ENCODE measurements at regions not wholly inside any gene's neighbourhood (a gene's known extent, or its start where the extent isn't known, plus 50 kb on each side); places are given as distances from the start of the nearest gene placed in this dataset.
"Not testable (repeated sequence)": the region's sequence is repeated elsewhere in the genome, so short reads cannot be mapped to it uniquely, and the experiment has no call there.

DNA sequence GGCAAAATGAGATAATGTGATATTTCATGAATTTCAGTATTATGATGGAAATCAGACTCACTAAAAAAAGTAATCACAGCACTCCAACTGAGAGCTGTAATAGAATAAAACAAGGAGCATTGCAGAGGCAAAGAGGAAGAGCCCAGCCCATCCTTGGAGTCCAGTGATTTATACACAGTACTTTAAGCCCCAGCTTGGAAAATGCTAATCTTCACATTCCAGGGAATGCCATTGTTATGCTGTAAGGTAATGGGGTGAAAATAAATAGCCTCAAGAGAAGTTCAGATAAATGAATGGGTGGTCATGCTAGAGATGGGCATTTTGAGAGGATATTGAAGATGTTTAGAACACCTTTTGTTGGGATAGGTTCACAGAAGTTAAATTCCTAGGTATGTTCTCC, 190.3 kb upstream of the TAPT1 start:
- H3K27me3 ChIP-seq (ENCODE audit: control insufficient read depth, insufficient read depth): no peaks in the 10 kb centered on the region
- no peak overlapping the region for H3K4me3 ChIP-seq (ENCODE audit: low read length)
- DNase-seq (no peak), ATAC-seq (no peak)
- no peaks in the 10 kb centered on the region for H3K9me3 ChIP-seq (ENCODE audit: control insufficient read depth, low read length)
- intact Hi-C loops (cut with DNase I): no loop called here
- no peaks in the 10 kb centered on the region for H3K4me1 ChIP-seq (ENCODE audit: control insufficient read depth, insufficient read depth, low read length)
- no peak overlapping the region for H3K27ac ChIP-seq (ENCODE audit: low read length)

- Histone ChIP-seq H3K4me1 (ENCODE audit: control insufficient read depth, insufficient read depth, low read length) (no peaks in the 10 kb centered on the region), H3K27me3 (ENCODE audit: control insufficient read depth, insufficient read depth) (no peaks in the 10 kb centered on the region), H3K27ac (ENCODE audit: low read length) (no peak overlapping the region), H3K9me3 (ENCODE audit: control insufficient read depth, low read length) (no peaks in the 10 kb centered on the region), H3K4me3 (ENCODE audit: low read length) (no peak overlapping the region)
- intact Hi-C loops (cut with DNase I): no loop called here
- no peak for DNase-seq
- ATAC-seq: no peak
Measured at GRCh38 chr4:16415751-16416150, 189.5 kb upstream of the TAPT1 start.

- DNase-seq (no peak), ATAC-seq (no peak)
- no peaks in the 10 kb centered on the region for H3K4me1 ChIP-seq (ENCODE audit: control insufficient read depth, insufficient read depth, low read length)
- no peak overlapping the region for H3K27ac ChIP-seq (ENCODE audit: low read length)
- WGBS: 74% methylated on average over 10 of the region's 10 CpGs
- no peak overlapping the region for H3K4me3 ChIP-seq (ENCODE audit: low read length)
- intact Hi-C loops (cut with DNase I): no loop called here
- no peaks in the 10 kb centered on the region for H3K27me3 ChIP-seq (ENCODE audit: control insufficient read depth, insufficient read depth)
- no peaks in the 10 kb centered on the region for H3K9me3 ChIP-seq (ENCODE audit: control insufficient read depth, low read length)
Measured at GRCh38 chr4:16413814-16414555, 187.7 kb upstream of the TAPT1 start.

- Histone ChIP-seq H3K4me3 (ENCODE audit: low read length) (no peak overlapping the region), H3K27ac (ENCODE audit: low read length) (no peak overlapping the region), H3K9me3 (ENCODE audit: control insufficient read depth, low read length) (no peaks in the 10 kb centered on the region), H3K4me1 (ENCODE audit: control insufficient read depth, insufficient read depth, low read length) (no peaks in the 10 kb centered on the region), H3K27me3 (ENCODE audit: control insufficient read depth, insufficient read depth) (no peaks in the 10 kb centered on the region)
- DNase-seq: no peak
- intact Hi-C loops (cut with DNase I): no loop called here
- WGBS: 89% methylated on average over 4 of the region's 4 CpGs
- ATAC-seq: no peak
Measured at GRCh38 chr4:16411501-16412085, 185.3 kb upstream of the TAPT1 start.

DNA sequence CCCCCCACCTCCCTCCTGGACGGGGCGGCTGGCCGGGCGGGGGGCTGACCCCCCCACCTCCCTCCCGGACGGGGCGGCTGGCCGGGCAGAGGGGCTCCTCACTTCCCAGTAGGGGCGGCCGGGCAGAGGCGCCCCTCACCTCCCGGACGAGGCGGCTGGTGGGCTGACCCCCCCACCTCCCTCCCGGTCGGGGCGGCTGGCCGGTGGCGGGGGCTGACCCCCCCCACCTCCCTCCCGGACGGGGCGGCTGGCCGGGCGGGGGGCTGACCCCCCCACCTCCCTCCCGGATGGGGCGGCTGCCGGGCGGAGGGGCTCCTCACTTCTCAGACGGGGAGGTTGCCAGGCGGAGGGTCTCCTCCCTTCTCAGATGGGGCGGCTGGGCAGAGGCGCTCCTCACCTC, 166.9 kb upstream of the TAPT1 start:
- H3K27ac ChIP-seq (ENCODE audit: low read length); H3K4me3 ChIP-seq (ENCODE audit: low read length); H3K27me3 ChIP-seq (ENCODE audit: control insufficient read depth, insufficient read depth); DNase-seq; ATAC-seq; H3K4me1 ChIP-seq (ENCODE audit: control insufficient read depth, insufficient read depth, low read length); H3K9me3 ChIP-seq (ENCODE audit: control insufficient read depth, low read length); intact Hi-C loops (cut with DNase I): not testable (repeated sequence)
- WGBS: 85% methylated on average over 10 of the region's 32 CpGs

GRCh38 chr4:16391196-16391595, 164.9 kb upstream of the TAPT1 start:
- Histone ChIP-seq H3K27me3 (ENCODE audit: control insufficient read depth, insufficient read depth) (no peaks in the 10 kb centered on the region), H3K9me3 (ENCODE audit: control insufficient read depth, low read length) (no peaks in the 10 kb centered on the region), H3K4me1 (ENCODE audit: control insufficient read depth, insufficient read depth, low read length) (no peaks in the 10 kb centered on the region), H3K27ac (ENCODE audit: low read length) (no peak overlapping the region), H3K4me3 (ENCODE audit: low read length) (no peak overlapping the region)
- intact Hi-C loops (cut with DNase I): no loop called here
- ATAC-seq: no peak
- DNase-seq: no peak
- WGBS: 84% methylated on average over 3 of the region's 3 CpGs

GRCh38 chr4:16387448-16387847, 161.2 kb upstream of the TAPT1 start:
- no peak overlapping the region for H3K27ac ChIP-seq (ENCODE audit: low read length)
- H3K9me3 ChIP-seq (ENCODE audit: control insufficient read depth, low read length): no peaks in the 10 kb centered on the region
- ATAC-seq (no peak), DNase-seq (no peak)
- intact Hi-C loops (cut with DNase I): no loop called here
- 82% methylated on average over 1 of the region's 1 CpG for WGBS
- H3K27me3 ChIP-seq (ENCODE audit: control insufficient read depth, insufficient read depth): no peaks in the 10 kb centered on the region
- H3K4me1 ChIP-seq (ENCODE audit: control insufficient read depth, insufficient read depth, low read length): no peaks in the 10 kb centered on the region
- H3K4me3 ChIP-seq (ENCODE audit: low read length): no peak overlapping the region

DNA sequence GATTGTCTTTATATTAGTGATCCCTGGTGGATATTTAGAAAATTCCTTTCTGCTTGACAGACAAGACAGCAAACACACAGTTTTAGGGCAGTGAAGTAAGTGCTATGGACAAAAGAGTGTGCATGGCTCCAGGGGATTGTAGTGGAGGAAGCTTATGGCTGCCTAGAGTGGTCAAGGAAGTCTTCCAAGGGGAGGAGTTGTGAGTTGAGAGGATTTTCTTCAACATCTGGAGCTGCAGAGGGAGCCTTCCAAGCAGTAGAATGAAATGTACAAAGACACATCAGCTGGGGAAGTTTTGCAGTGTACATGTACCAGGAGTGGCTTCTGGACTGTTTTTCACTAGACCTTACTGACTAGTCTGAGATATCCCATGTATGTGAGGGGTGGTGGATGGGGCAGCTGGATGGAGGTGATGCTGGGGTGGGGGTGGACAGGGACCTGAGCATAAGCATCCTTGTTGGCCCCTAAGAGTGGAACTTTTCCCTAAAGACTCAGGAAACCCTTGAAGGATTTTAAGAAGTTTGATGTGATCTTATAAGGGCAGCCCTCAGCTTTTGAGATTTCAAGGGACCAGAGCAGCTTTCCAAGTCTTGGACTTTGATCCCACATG, 160.5 kb upstream of the TAPT1 start:
- H3K9me3 ChIP-seq (ENCODE audit: control insufficient read depth, low read length): no peaks in the 10 kb centered on the region
- intact Hi-C loops (cut with DNase I): no loop called here
- no peaks in the 10 kb centered on the region for H3K27me3 ChIP-seq (ENCODE audit: control insufficient read depth, insufficient read depth)
- ATAC-seq (no peak), DNase-seq (no peak)
- no peak overlapping the region for H3K4me3 ChIP-seq (ENCODE audit: low read length)
- H3K4me1 ChIP-seq (ENCODE audit: control insufficient read depth, insufficient read depth, low read length): no peaks in the 10 kb centered on the region
- no peak overlapping the region for H3K27ac ChIP-seq (ENCODE audit: low read length)

DNA sequence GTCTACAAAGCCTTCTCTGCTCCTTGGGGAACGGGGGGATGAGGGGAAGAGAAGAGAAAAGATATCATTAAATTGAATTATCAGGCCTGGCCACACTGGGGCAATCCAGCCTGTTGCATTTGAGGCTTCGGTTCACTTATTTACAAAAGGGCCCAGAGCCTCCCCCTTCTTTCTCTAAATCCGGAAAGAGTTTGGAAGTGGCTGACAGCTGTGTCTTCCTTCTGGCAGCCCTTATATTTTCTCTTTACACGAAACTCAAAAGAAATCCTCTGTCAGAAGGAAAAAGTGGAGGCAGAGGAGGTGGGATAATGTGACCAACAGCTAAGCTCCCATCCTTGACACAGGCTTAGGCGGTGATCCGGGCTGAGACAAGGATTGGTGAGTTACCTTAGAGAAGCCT, 158.3 kb upstream of the TAPT1 start:
- H3K9me3 ChIP-seq (ENCODE audit: control insufficient read depth, low read length): no peaks in the 10 kb centered on the region
- WGBS: 49% methylated on average over 6 of the region's 6 CpGs
- H3K4me1 ChIP-seq (ENCODE audit: control insufficient read depth, insufficient read depth, low read length): no peaks in the 10 kb centered on the region
- no peak for ATAC-seq
- H3K27me3 ChIP-seq (ENCODE audit: control insufficient read depth, insufficient read depth): no peaks in the 10 kb centered on the region
- no peak for DNase-seq
- H3K27ac ChIP-seq (ENCODE audit: low read length): no peak overlapping the region
- intact Hi-C loops (cut with DNase I): no loop called here
- H3K4me3 ChIP-seq (ENCODE audit: low read length): no peak overlapping the region

DNA sequence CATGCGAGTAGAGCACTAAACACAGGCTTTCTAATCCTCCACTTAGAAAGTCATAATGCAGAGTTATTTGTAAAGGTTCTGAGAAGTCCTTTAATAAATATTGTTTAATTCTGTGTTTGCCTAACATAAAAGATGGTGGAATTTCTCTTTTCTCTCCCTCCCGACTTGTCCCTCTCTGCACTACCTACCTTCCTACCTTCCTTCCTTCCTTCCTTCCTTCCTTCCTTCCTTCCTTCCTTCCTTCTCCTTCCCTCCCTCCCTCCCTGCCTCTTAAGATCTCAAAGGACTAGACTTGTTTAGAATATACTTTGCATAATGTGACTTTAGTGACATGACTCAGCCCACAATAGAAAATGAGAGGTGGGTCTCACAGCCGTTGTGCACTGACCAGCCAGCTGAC, 156.3 kb upstream of the TAPT1 start:
- DNase-seq (no peak), ATAC-seq (no peak)
- 70% methylated on average over 3 of the region's 3 CpGs for WGBS
- intact Hi-C loops (cut with DNase I): no loop called here
- no peaks in the 10 kb centered on the region for H3K4me1 ChIP-seq (ENCODE audit: control insufficient read depth, insufficient read depth, low read length)
- H3K9me3 ChIP-seq (ENCODE audit: control insufficient read depth, low read length): no peaks in the 10 kb centered on the region
- H3K4me3 ChIP-seq (ENCODE audit: low read length): no peak overlapping the region
- no peaks in the 10 kb centered on the region for H3K27me3 ChIP-seq (ENCODE audit: control insufficient read depth, insufficient read depth)
- H3K27ac ChIP-seq (ENCODE audit: low read length): no peak overlapping the region

- ATAC-seq: no peak
- Histone ChIP-seq H3K4me3 (ENCODE audit: low read length) (no peak overlapping the region), H3K9me3 (ENCODE audit: control insufficient read depth, low read length) (no peaks in the 10 kb centered on the region), H3K27me3 (ENCODE audit: control insufficient read depth, insufficient read depth) (no peaks in the 10 kb centered on the region), H3K27ac (ENCODE audit: low read length) (no peak overlapping the region), H3K4me1 (ENCODE audit: control insufficient read depth, insufficient read depth, low read length) (no peaks in the 10 kb centered on the region)
- DNase-seq: no peak
- WGBS: 80% methylated on average over 5 of the region's 5 CpGs
- intact Hi-C loops (cut with DNase I): no loop called here
Measured at GRCh38 chr4:16377887-16378286, 151.6 kb upstream of the TAPT1 start.

Measured in right cardiac atrium (tissue), 5 donors.